Liver (tissue), 8 donors: ENCODE measurements at regions not wholly inside any gene's neighbourhood (a gene's known extent, or its start where the extent isn't known, plus 50 kb on each side); places are given as distances from the start of the nearest gene placed in this dataset.

Experiments
- DNase-seq: peaks from one replicate; pipeline ENCODE4 v3.0.0-alpha.2; 2017; ENCODE audit warnings: low spot score
- H3K27ac ChIP-seq, 2 donors: one replicate each; pipeline ENCODE4 v1.7.0; 2013; ENCODE audit warnings: inconsistent platforms in 2 of 2, low read length in 2 of 2, control low read depth in 1 of 2, low read depth in 1 of 2, mild to moderate bottlenecking in 1 of 2
- H3K27me3 ChIP-seq, 4 donors: one replicate each; pipeline versions ENCODE4 v1.6.1 to v1.7.0; 2013; ENCODE audit warnings: low read length in 3 of 4, inconsistent platforms in 1 of 4, mild to moderate bottlenecking in 1 of 4, moderate library complexity in 1 of 4; ENCODE audit not compliant: control insufficient read depth in 4 of 4, insufficient read depth in 4 of 4
- H3K36me3 ChIP-seq, 4 donors: one replicate each; pipeline versions ENCODE4 v1.6.1 to v1.7.0; 2013; ENCODE audit warnings: low read length in 3 of 4, mild to moderate bottlenecking in 3 of 4, low read depth in 1 of 4, moderate library complexity in 1 of 4; ENCODE audit not compliant: control insufficient read depth in 4 of 4, insufficient read depth in 3 of 4
- H3K4me1 ChIP-seq, 4 donors: one replicate each; pipeline versions ENCODE4 v1.6.1 to v1.7.0; 2013; ENCODE audit warnings: low read length in 3 of 4, mild to moderate bottlenecking in 3 of 4, moderate library complexity in 1 of 4; ENCODE audit not compliant: control insufficient read depth in 4 of 4, insufficient read depth in 4 of 4
- H3K4me3 ChIP-seq, 3 donors: one replicate each; pipeline versions ENCODE4 v1.6.1 to v1.7.0; 2013; ENCODE audit warnings: low read length in 3 of 3, control low read depth in 1 of 3, low read depth in 1 of 3, mild to moderate bottlenecking in 1 of 3
- H3K9ac ChIP-seq, 2 donors: one replicate each; pipeline ENCODE4 v1.7.0; 2013; ENCODE audit warnings: low read length in 2 of 2, mild to moderate bottlenecking in 2 of 2, moderate library complexity in 2 of 2, control low read depth in 1 of 2, low read depth in 1 of 2
- H3K9me3 ChIP-seq, 4 donors: one replicate each; pipeline versions ENCODE4 v1.6.1 to v1.7.0; 2013; ENCODE audit warnings: low read length in 3 of 4; ENCODE audit not compliant: control insufficient read depth in 4 of 4
- ATF3 ChIP-seq: IDR thresholded peaks from 2 replicates; pipeline ENCODE4 v1.6.1; 2016; ENCODE audit warnings: antibody characterized with exemption
- CTCF ChIP-seq: fragments of 150-350 bp; IDR thresholded peaks from 2 replicates; pipeline ENCODE4 v1.5.1; 2017; ENCODE audit warnings: improper control_type of control experiment, low read depth, low read length; ENCODE audit not compliant: missing input control
- EGR1 ChIP-seq, 2 donors: IDR thresholded peaks; 2 replicates each; pipeline ENCODE4 v1.6.1; 2016 to 2018; ENCODE audit warnings: antibody characterized with exemption in 2 of 2, low read depth in 2 of 2
- FOXA1 ChIP-seq: IDR thresholded peaks from 2 replicates; pipeline ENCODE4 v1.6.1; 2016; ENCODE audit warnings: antibody characterized with exemption
- FOXA2 ChIP-seq: IDR thresholded peaks from 2 replicates; pipeline ENCODE4 v1.6.1; 2016; ENCODE audit warnings: antibody characterized with exemption
- GABPA ChIP-seq, 2 donors: IDR thresholded peaks in 1 of 2; conservative IDR thresholded peaks in 1 of 2; 2 replicates each; pipeline ENCODE4 v1.6.1; 2016; ENCODE audit warnings: antibody characterized with exemption in 2 of 2, mild to moderate bottlenecking in 1 of 2, moderate library complexity in 1 of 2
- HNF4A ChIP-seq, 2 donors: conservative IDR thresholded peaks; 2 replicates each; pipeline ENCODE4 v1.6.1; 2016; ENCODE audit warnings: antibody characterized with exemption in 2 of 2, mild to moderate bottlenecking in 2 of 2
- HNF4G ChIP-seq: IDR thresholded peaks from 2 replicates; pipeline ENCODE4 v1.6.1; 2016; ENCODE audit warnings: antibody characterized with exemption
- JUND ChIP-seq, 2 donors: IDR thresholded peaks; 2 replicates each; pipeline ENCODE4 v1.6.1; 2016; ENCODE audit warnings: antibody characterized with exemption in 2 of 2
- MAX ChIP-seq: IDR thresholded peaks from 2 replicates; pipeline ENCODE4 v1.6.1; 2016; ENCODE audit warnings: antibody characterized with exemption
- NR2F2 ChIP-seq: IDR thresholded peaks from 2 replicates; pipeline ENCODE4 v1.6.1; 2016; ENCODE audit warnings: antibody characterized with exemption
- RAD21 ChIP-seq, 2 donors: IDR thresholded peaks; 2 replicates each; pipeline ENCODE4 v1.6.1; 2016; ENCODE audit warnings: antibody characterized with exemption in 2 of 2, mild to moderate bottlenecking in 2 of 2
- REST ChIP-seq: IDR thresholded peaks from 2 replicates; pipeline ENCODE4 v1.6.1; 2016; ENCODE audit warnings: antibody characterized with exemption, mild to moderate bottlenecking
- RXRA ChIP-seq, 2 donors: IDR thresholded peaks; 2 replicates each; pipeline ENCODE4 v1.6.1; 2017 to 2018; ENCODE audit warnings: antibody characterized with exemption in 2 of 2, mild to moderate bottlenecking in 1 of 2
- SP1 ChIP-seq: IDR thresholded peaks from 2 replicates; pipeline ENCODE4 v1.6.1; 2018; ENCODE audit warnings: antibody characterized with exemption, mild to moderate bottlenecking
- TAF1 ChIP-seq: conservative IDR thresholded peaks from 2 replicates; pipeline ENCODE4 v1.6.1; 2016; ENCODE audit warnings: antibody characterized with exemption, mild to moderate bottlenecking
- YY1 ChIP-seq: IDR thresholded peaks from 2 replicates; pipeline ENCODE4 v1.6.1; 2016; ENCODE audit warnings: antibody characterized with exemption, mild to moderate bottlenecking
- ZBTB33 ChIP-seq: IDR thresholded peaks from 2 replicates; pipeline ENCODE4 v1.6.1; 2016; ENCODE audit warnings: antibody characterized with exemption
- WGBS: extraction: QIAGEN DNeasy Blood & Tissue Kit; methylation state at CpG from one replicate; pipeline ENCODE4 v1.1.7; 2013; 5-methylcytosine and 5-hydroxymethylcytosine counted together
- donor health status: healthy.
- donor health status: healthy.
- donor health status: healthy.
- donor health status: healthy.
- donor health status: healthy.

GRCh38 chr16:66194866-66195265 lies 171.6 kb upstream of the CDH5 start:
- no peaks in the 10 kb centered on the region for H3K27me3 ChIP-seq
- H3K9me3 ChIP-seq, result no peaks in the 10 kb centered on the region
- H3K4me3 ChIP-seq, result no peak overlapping the region
- DNase-seq, result no peak
- no peak overlapping the region for H3K9ac ChIP-seq
- H3K36me3 ChIP-seq, result no peaks in the 10 kb centered on the region
- no peak overlapping the region for H3K27ac ChIP-seq
- peaks cover 4 to 27% (median 21%) of the 10 kb centered on the region in 4 donors for H3K4me1 ChIP-seq
- TF ChIP-seq HNF4G, result no peak
- TF ChIP-seq FOXA1, result no peak
- TF ChIP-seq RXRA (IDR thresholded peaks at IDR 0.05), result no peak
- no peak for TF ChIP-seq TAF1
- no peak for TF ChIP-seq JUND (IDR thresholded peaks at IDR 0.05)
- no peak for TF ChIP-seq NR2F2
- TF ChIP-seq SP1, result no peak
- no peak for TF ChIP-seq REST
- TF ChIP-seq ATF3, result no peak

- no peaks in the 10 kb centered on the region for H3K27me3 ChIP-seq
- no peaks in the 10 kb centered on the region for H3K36me3 ChIP-seq
- TF ChIP-seq RAD21 (IDR thresholded peaks at IDR 0.05) (no peak), JUND (IDR thresholded peaks at IDR 0.05) (no peak), HNF4G (no peak), YY1 (no peak), ATF3 (no peak), FOXA1 (no peak), FOXA2 (no peak), ZBTB33 (no peak), EGR1 (IDR thresholded peaks at IDR 0.05; ENCODE audit: low read depth in 2 of 2) (no peak), CTCF (no peak), GABPA (IDR thresholded peaks at IDR 0.05 in 1 of 2, conservative IDR thresholded peaks at IDR 0.05 in 1 of 2) (no peak), REST (no peak), HNF4A (conservative IDR thresholded peaks at IDR 0.05) (no peak), RXRA (IDR thresholded peaks at IDR 0.05) (no peak), MAX (no peak)
- no peaks in the 10 kb centered on the region for H3K9me3 ChIP-seq
- H3K4me1 ChIP-seq, result peaks cover 4 to 15% (median 11%) of the 10 kb centered on the region in 4 donors
- no peak for DNase-seq
- WGBS, result 90% methylated on average over 5 of the region's 5 CpGs
- no peak overlapping the region for H3K4me3 ChIP-seq
- H3K27ac ChIP-seq, result no peak overlapping the region
- no peak overlapping the region for H3K9ac ChIP-seq
Observed at GRCh38 chr16:66193543-66194229, 172.8 kb upstream of the CDH5 start.
